ENCODE measurements at regions not wholly inside any gene's neighbourhood (a gene's known extent, or its start where the extent isn't known, plus 50 kb on each side); places are given as distances from the start of the nearest gene placed in this dataset.

GRCh38 chr2:39534095-39534711 is 97.1 kb upstream of the MAP4K3 start:
- TF ChIP-seq CTCF (IDR thresholded peaks at IDR 0.05; ENCODE audit: control extremely low read depth, extremely low read depth): no peak
- Histone ChIP-seq H3K4me1 (ENCODE audit: control insufficient read depth in 5 of 5, insufficient read depth in 5 of 5, low read length in 5 of 5) (peaks cover 0 to 5% (median 4%) of the 10 kb centered on the region in 5 donors), H3K27ac (ENCODE audit: low read depth in 1 of 2, low read length in 1 of 2) (no peak overlapping the region), H3K4me3 (no peak overlapping the region), H3K36me3 (ENCODE audit: control insufficient read depth in 4 of 4, insufficient read depth in 4 of 4, low read length in 4 of 4) (no peaks in the 10 kb centered on the region), H3K9ac (ENCODE audit: insufficient read depth in 1 of 2, low read length in 2 of 2) (no peak overlapping the region), H3K27me3 (ENCODE audit: control insufficient read depth in 3 of 3, insufficient read depth in 3 of 3, low read length in 2 of 3) (no peaks in the 10 kb centered on the region), H3K9me3 (ENCODE audit: control insufficient read depth in 4 of 4, insufficient read depth in 3 of 4, low read length in 3 of 4) (no peaks in the 10 kb centered on the region)
- WGBS, 2 donors: 85 to 91% methylated on average over 4 of the region's 4 CpGs
- DNase-seq (no peak), ATAC-seq (ENCODE audit: insufficient read depth, low FRiP score) (no peak)

- ATAC-seq (ENCODE audit: insufficient read depth, low FRiP score) (no peak), DNase-seq (no peak)
- 87 to 89% methylated on average over 7 of the region's 7 CpGs for WGBS, 2 donors
- Histone ChIP-seq H3K9ac (ENCODE audit: insufficient read depth in 1 of 2, low read length in 2 of 2) (no peak overlapping the region), H3K36me3 (ENCODE audit: control insufficient read depth in 4 of 4, insufficient read depth in 4 of 4, low read length in 4 of 4) (no peaks in the 10 kb centered on the region), H3K27ac (ENCODE audit: low read depth in 1 of 2, low read length in 1 of 2) (no peak overlapping the region), H3K9me3 (ENCODE audit: control insufficient read depth in 4 of 4, insufficient read depth in 3 of 4, low read length in 3 of 4) (no peaks in the 10 kb centered on the region), H3K4me3 (no peak overlapping the region), H3K4me1 (ENCODE audit: control insufficient read depth in 5 of 5, insufficient read depth in 5 of 5, low read length in 5 of 5) (peaks cover 0 to 5% (median 0%) of the 10 kb centered on the region in 5 donors), H3K27me3 (ENCODE audit: control insufficient read depth in 3 of 3, insufficient read depth in 3 of 3, low read length in 2 of 3) (no peaks in the 10 kb centered on the region)
- no peak for TF ChIP-seq CTCF (IDR thresholded peaks at IDR 0.05; ENCODE audit: control extremely low read depth, extremely low read depth)
Measured at GRCh38 chr2:39535636-39536185, 98.6 kb upstream of the MAP4K3 start.

GRCh38 chr2:39537150-39537549 is 100.1 kb upstream of the MAP4K3 start:
- Histone ChIP-seq H3K9ac (ENCODE audit: insufficient read depth in 1 of 2, low read length in 2 of 2) (no peak overlapping the region), H3K27ac (ENCODE audit: low read depth in 1 of 2, low read length in 1 of 2) (no peak overlapping the region), H3K4me3 (no peak overlapping the region), H3K36me3 (ENCODE audit: control insufficient read depth in 4 of 4, insufficient read depth in 4 of 4, low read length in 4 of 4) (no peaks in the 10 kb centered on the region), H3K4me1 (ENCODE audit: control insufficient read depth in 5 of 5, insufficient read depth in 5 of 5, low read length in 5 of 5) (peaks cover 0 to 9% (median 0%) of the 10 kb centered on the region in 5 donors), H3K27me3 (ENCODE audit: control insufficient read depth in 3 of 3, insufficient read depth in 3 of 3, low read length in 2 of 3) (no peaks in the 10 kb centered on the region), H3K9me3 (ENCODE audit: control insufficient read depth in 4 of 4, insufficient read depth in 3 of 4, low read length in 3 of 4) (no peaks in the 10 kb centered on the region)
- DNase-seq (no peak), ATAC-seq (ENCODE audit: insufficient read depth, low FRiP score) (no peak)
- no peak for TF ChIP-seq CTCF (IDR thresholded peaks at IDR 0.05; ENCODE audit: control extremely low read depth, extremely low read depth)
- WGBS, 2 donors: 95% methylated on average over 3 of the region's 3 CpGs

- H3K9me3 ChIP-seq (ENCODE audit: control insufficient read depth in 4 of 4, insufficient read depth in 3 of 4, low read length in 3 of 4): no peaks in the 10 kb centered on the region
- H3K9ac ChIP-seq (ENCODE audit: insufficient read depth in 1 of 2, low read length in 2 of 2): no peak overlapping the region
- H3K27me3 ChIP-seq (ENCODE audit: control insufficient read depth in 3 of 3, insufficient read depth in 3 of 3, low read length in 2 of 3): no peaks in the 10 kb centered on the region
- ATAC-seq (ENCODE audit: insufficient read depth, low FRiP score): no peak
- H3K27ac ChIP-seq (ENCODE audit: low read depth in 1 of 2, low read length in 1 of 2): no peak overlapping the region
- peaks cover 0 to 9% (median 0%) of the 10 kb centered on the region in 5 donors for H3K4me1 ChIP-seq (ENCODE audit: control insufficient read depth in 5 of 5, insufficient read depth in 5 of 5, low read length in 5 of 5)
- no peak for TF ChIP-seq CTCF (IDR thresholded peaks at IDR 0.05; ENCODE audit: control extremely low read depth, extremely low read depth)
- DNase-seq: no peak
- H3K4me3 ChIP-seq: no peak overlapping the region
- H3K36me3 ChIP-seq (ENCODE audit: control insufficient read depth in 4 of 4, insufficient read depth in 4 of 4, low read length in 4 of 4): no peaks in the 10 kb centered on the region
Measured at GRCh38 chr2:39538718-39539117, 101.6 kb upstream of the MAP4K3 start.

Data from lung (tissue), 11 donors.